HFF-Myc (cell line): ENCODE measurements at regions not wholly inside any gene's neighbourhood (a gene's known extent, or its start where the extent isn't known, plus 50 kb on each side); places are given as distances from the start of the nearest gene placed in this dataset.

Experiments used
- DNase-seq: peaks from one replicate; pipeline ENCODE4 v3.0.0-alpha.2; 2011; ENCODE audit warnings: low read depth; ENCODE audit errors: extremely low read depth
- H3K4me3 ChIP-seq: replicated peaks from 2 replicates; pipeline ENCODE4 v1.5.1; 2011; ENCODE audit warnings: low read depth, mild to moderate bottlenecking, control low read depth, low read length
- TF ChIP-seq, protein P1 (sequence below): IDR thresholded peaks from 2 replicates; pipeline ENCODE4 v1.5.1; 2012; ENCODE audit warnings: mild to moderate bottlenecking, low read depth, low read length, control low read depth; ENCODE audit errors: missing control alignments

DNA sequence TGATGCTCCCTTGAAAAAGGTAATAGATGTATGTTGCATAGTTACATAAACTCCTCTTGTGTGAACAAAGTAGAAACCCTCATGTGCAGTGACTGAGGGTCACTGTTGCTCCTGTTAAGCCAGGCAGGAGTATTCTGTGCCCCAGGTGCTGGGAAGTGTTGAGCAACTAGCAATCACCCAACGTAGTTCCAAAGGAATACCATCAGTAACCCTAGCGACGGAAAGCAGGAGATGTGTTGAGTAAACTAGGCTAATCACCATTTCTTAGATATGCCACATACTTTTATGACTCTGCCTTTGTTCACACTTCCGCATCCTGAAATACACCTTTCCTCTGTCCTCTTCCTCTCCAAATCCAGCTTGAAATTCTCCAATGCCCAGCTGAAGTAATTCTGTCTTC, 50.9 kb upstream of the TAB3 start:
- no peak for DNase-seq
- TF ChIP-seq, protein P1, sequence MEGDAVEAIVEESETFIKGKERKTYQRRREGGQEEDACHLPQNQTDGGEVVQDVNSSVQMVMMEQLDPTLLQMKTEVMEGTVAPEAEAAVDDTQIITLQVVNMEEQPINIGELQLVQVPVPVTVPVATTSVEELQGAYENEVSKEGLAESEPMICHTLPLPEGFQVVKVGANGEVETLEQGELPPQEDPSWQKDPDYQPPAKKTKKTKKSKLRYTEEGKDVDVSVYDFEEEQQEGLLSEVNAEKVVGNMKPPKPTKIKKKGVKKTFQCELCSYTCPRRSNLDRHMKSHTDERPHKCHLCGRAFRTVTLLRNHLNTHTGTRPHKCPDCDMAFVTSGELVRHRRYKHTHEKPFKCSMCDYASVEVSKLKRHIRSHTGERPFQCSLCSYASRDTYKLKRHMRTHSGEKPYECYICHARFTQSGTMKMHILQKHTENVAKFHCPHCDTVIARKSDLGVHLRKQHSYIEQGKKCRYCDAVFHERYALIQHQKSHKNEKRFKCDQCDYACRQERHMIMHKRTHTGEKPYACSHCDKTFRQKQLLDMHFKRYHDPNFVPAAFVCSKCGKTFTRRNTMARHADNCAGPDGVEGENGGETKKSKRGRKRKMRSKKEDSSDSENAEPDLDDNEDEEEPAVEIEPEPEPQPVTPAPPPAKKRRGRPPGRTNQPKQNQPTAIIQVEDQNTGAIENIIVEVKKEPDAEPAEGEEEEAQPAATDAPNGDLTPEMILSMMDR: no peak
- H3K4me3 ChIP-seq: no peak overlapping the region
